ENCODE measurements at regions not wholly inside any gene's neighbourhood (a gene's known extent, or its start where the extent isn't known, plus 50 kb on each side); places are given as distances from the start of the nearest gene placed in this dataset.
"Not testable (repeated sequence)": the region's sequence is repeated elsewhere in the genome, so short reads cannot be mapped to it uniquely, and the experiment has no call there.

GRCh38 chr14:40629551-40630137, 977.0 kb upstream of the LRFN5 start:
- not testable (repeated sequence) for TF ChIP-seq CTCF, POLR2A, POLR2AphosphoS5, EP300 (IDR thresholded peaks at IDR 0.05)

Measured in stomach (tissue), 4 donors.